GM12873 (cell line): ENCODE measurements at regions not wholly inside any gene's neighbourhood (a gene's known extent, or its start where the extent isn't known, plus 50 kb on each side); places are given as distances from the start of the nearest gene placed in this dataset.

Source experiments
- CTCF ChIP-seq: IDR thresholded peaks from 2 replicates; pipeline ENCODE4 v1.5.1; 2012; ENCODE audit warnings: low read depth, mild to moderate bottlenecking, moderate library complexity, low read length, control low read depth; ENCODE audit not compliant: insufficient read depth; ENCODE audit errors: missing control alignments

GRCh38 chr4:38211885-38212284, 251.7 kb downstream of the PTTG2 start:
- no peak for TF ChIP-seq CTCF

DNA sequence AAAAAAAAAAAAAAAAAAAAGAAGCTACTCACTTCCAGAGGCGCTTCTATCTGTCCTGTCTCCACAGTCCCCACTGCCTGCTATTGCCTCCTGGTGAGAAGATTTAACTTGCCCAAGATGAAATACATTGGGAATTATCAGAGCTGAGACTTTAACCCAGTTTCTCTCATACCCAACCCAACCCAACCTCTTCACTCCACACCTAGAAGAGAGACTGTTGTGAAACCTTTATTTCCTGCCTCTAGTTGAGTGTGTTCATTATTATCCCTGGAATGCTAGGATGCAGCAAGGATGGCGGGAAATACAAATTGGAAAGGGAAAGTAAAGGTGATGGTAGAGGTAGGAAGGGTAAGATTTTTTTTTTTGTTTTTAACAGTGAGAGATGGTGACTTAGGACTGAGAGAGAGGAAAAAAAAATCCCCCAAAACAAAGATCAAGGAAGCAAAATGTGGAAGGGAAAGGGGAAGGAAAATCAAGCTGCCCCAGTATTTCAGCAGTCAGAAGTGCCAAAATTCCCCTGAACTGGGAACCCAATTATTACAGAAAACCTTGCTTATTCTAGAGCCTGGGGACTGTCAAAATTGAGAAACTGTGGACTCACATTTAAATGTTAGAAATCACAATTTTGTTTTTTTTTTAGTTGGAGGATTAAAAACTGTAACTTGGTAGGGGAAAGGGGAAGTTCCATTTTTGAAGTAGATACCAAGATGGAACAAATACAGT, 253.0 kb downstream of the PTTG2 start:
- no peak for TF ChIP-seq CTCF

GRCh38 chr4:38222892-38223291, 262.7 kb downstream of the PTTG2 start:
- TF ChIP-seq CTCF, result no peak

DNA sequence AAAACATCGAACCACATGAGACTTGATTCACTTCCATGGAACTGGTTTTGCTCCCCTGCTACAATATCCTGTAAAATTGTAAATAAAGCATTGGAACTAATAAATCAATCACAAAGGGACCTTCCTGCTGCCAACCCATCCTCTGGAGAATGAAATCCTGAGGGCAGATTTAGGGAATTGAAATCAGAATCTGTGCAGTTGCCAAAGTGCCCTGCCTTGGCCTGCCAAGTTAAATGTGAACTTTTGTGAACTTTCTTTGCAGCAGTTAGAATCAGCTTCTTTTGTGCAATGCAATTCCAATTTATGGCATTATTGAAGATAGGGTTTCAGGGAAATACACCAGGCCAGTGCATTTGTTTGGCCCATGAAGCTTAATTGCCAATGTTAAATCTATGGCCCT, 263.1 kb downstream of the PTTG2 start:
- no peak for TF ChIP-seq CTCF

DNA sequence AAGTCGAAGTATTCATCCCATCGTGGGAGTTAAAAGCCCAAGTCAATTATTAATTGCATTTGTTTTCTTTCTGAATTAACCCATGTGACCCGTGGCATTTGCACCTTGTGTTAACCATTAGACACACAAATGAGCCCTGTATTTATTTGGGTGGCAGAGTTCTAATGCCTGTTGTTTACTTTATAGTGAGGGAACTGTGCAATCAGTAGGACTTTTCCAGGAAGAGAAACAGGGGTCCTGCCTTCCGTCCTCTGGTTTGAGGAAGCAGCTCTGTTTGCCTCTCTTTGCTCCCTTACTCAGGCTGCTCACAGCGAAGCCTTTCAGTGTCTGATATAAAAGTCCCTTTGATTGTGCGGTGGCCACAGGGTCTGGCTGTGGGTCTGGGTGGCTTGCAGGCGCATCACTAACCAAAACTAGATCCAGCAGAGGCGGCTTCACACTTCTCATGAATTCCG, 263.6 kb downstream of the PTTG2 start:
- TF ChIP-seq CTCF, result no peak

DNA sequence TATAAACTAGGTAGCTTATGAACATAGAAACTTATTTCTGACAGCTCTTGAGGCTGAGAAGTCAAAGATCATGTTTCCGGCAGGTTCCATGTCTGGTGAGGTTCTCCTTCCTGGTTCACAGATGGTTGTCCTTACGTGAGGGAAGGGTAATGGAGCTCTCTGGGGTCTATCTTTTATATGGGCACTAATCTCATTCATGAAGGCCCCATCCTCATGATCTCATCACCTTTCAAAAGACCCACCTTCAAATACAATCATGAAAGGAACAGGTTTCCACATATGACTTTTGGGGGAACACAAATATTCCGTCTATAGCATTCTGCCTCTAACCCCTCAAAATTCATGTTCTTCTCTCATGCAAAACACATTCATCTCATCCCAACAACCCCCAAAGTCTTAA, 264.7 kb downstream of the PTTG2 start:
- TF ChIP-seq CTCF, result no peak

GRCh38 chr4:38226170-38226569, 266.0 kb downstream of the PTTG2 start:
- TF ChIP-seq CTCF, result no peak
